HCT116 (cell line): ENCODE measurements at regions not wholly inside any gene's neighbourhood (a gene's known extent, or its start where the extent isn't known, plus 50 kb on each side); places are given as distances from the start of the nearest gene placed in this dataset.

Experiments used
- EZH2phosphoT487 ChIP-seq: fragments of 200-600 bp; IDR thresholded peaks from 2 replicates; pipeline ENCODE4 v1.6.1; 2018; ENCODE audit warnings: antibody characterized with exemption, borderline replicate concordance
- JUND ChIP-seq: IDR thresholded peaks from 2 replicates; pipeline ENCODE4 v1.6.1; 2012
- POLR2A ChIP-seq: IDR thresholded peaks from 2 replicates; pipeline ENCODE4 v1.7.0; 2011; ENCODE audit warnings: borderline replicate concordance; ENCODE audit not compliant: insufficient read depth, insufficient read length; ENCODE audit errors: extremely low read depth
- POLR2AphosphoS5 ChIP-seq: IDR thresholded peaks from 2 replicates; pipeline ENCODE4 v1.6.1; 2011; ENCODE audit warnings: mild to moderate bottlenecking, low read depth, low read length, moderate library complexity
- RAD21 ChIP-seq: IDR thresholded peaks from 2 replicates; pipeline ENCODE4 v1.6.1; 2012; ENCODE audit warnings: low read depth, mild to moderate bottlenecking
- SIN3A ChIP-seq: IDR thresholded peaks from 2 replicates; pipeline ENCODE4 v1.6.1; 2012; ENCODE audit warnings: low read depth
- SP1 ChIP-seq: IDR thresholded peaks from 2 replicates; pipeline ENCODE4 v1.6.1; 2012; ENCODE audit warnings: low read depth
- SRF ChIP-seq: IDR thresholded peaks from 2 replicates; pipeline ENCODE4 v1.6.1; 2012; ENCODE audit warnings: low read depth
- TCF7L2 ChIP-seq: IDR thresholded peaks from 2 replicates; pipeline ENCODE4 v1.7.0; 2011; ENCODE audit warnings: borderline replicate concordance, inconsistent platforms; ENCODE audit not compliant: insufficient read depth, insufficient read length; ENCODE audit errors: extremely low read depth
- YY1 ChIP-seq: IDR thresholded peaks from 2 replicates; pipeline ENCODE4 v1.6.1; 2011; ENCODE audit warnings: low read length, low read depth, moderate library complexity, mild to moderate bottlenecking; ENCODE audit not compliant: insufficient replicate concordance; ENCODE audit errors: extremely low read depth
- ZNF274 ChIP-seq: fragments of 200-500 bp; sonication (Bioruptor generic); IDR thresholded peaks from 2 replicates; pipeline ENCODE4 v1.6.1; 2014; ENCODE audit warnings: mild to moderate bottlenecking, low read depth, low read length, inconsistent platforms
- TF ChIP-seq, protein P1 (sequence below), 3 experiments: fragments of 200-600 bp in 1 of 3; sonication (generic) in 1 of 3; IDR thresholded peaks in 2 of 3; conservative IDR thresholded peaks in 1 of 3; 2 replicates each; pipeline ENCODE4 v1.5.1; 2012 to 2017; ENCODE audit warnings: low read depth in 2 of 3, low read length in 2 of 3, antibody characterized with exemption in 1 of 3, borderline replicate concordance in 1 of 3, control low read depth in 1 of 3, mild to moderate bottlenecking in 1 of 3, mixed read lengths in 1 of 3, mixed run types in 1 of 3, moderate library complexity in 1 of 3; ENCODE audit not compliant: insufficient read depth in 1 of 3

DNA sequence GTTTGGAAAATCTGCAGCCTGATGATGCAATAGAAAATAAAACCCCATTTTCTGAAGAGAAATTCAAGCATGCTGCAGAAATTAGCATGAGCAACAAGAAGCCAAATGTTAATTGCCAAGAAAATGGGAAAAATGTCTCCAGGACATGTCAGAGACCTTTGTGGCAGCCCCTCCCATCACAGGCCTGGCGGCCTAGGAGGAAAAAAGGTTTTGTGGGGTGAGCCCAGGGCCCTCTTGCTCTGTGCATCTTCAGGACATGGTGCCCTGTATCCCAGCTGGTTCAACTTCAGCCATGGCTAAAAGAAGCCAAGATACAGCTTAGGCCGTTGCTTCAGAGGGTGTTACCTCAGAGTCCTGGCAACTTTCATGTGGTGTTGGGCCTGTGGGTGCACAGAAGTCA, 775.5 kb upstream of the SEL1L start:
- TF ChIP-seq POLR2A (no peak), TCF7L2 (no peak), RAD21 (no peak), SRF (no peak), POLR2AphosphoS5 (no peak), YY1 (no peak), SIN3A (no peak), SP1 (no peak), EZH2phosphoT487 (no peak), JUND (no peak), ZNF274 (no peak)
- TF ChIP-seq, protein P1, sequence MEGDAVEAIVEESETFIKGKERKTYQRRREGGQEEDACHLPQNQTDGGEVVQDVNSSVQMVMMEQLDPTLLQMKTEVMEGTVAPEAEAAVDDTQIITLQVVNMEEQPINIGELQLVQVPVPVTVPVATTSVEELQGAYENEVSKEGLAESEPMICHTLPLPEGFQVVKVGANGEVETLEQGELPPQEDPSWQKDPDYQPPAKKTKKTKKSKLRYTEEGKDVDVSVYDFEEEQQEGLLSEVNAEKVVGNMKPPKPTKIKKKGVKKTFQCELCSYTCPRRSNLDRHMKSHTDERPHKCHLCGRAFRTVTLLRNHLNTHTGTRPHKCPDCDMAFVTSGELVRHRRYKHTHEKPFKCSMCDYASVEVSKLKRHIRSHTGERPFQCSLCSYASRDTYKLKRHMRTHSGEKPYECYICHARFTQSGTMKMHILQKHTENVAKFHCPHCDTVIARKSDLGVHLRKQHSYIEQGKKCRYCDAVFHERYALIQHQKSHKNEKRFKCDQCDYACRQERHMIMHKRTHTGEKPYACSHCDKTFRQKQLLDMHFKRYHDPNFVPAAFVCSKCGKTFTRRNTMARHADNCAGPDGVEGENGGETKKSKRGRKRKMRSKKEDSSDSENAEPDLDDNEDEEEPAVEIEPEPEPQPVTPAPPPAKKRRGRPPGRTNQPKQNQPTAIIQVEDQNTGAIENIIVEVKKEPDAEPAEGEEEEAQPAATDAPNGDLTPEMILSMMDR (IDR thresholded peaks at IDR 0.05 in 2 of 3, conservative IDR thresholded peaks at IDR 0.05 in 1 of 3; ENCODE audit: borderline replicate concordance in 1 of 3, insufficient read depth in 1 of 3, low read depth in 2 of 3, low read length in 2 of 3): no peak
